HUES6 (cell line): ENCODE measurements at regions not wholly inside any gene's neighbourhood (a gene's known extent, or its start where the extent isn't known, plus 50 kb on each side); places are given as distances from the start of the nearest gene placed in this dataset.

Experiments used
- H3K27ac ChIP-seq: 2 replicates; pipeline ENCODE4 v1.7.0; 2013; ENCODE audit warnings: low read depth, mild to moderate bottlenecking, low read length, inconsistent platforms
- H3K27me3 ChIP-seq: 2 replicates; pipeline ENCODE4 v1.6.1; 2013; ENCODE audit warnings: low read length; ENCODE audit not compliant: control insufficient read depth, insufficient read depth
- H3K36me3 ChIP-seq: 2 replicates; pipeline ENCODE4 v1.6.1; 2013; ENCODE audit warnings: low read length; ENCODE audit not compliant: control insufficient read depth, insufficient read depth
- H3K4me1 ChIP-seq: 2 replicates; pipeline ENCODE4 v1.6.1; 2013; ENCODE audit warnings: low read length; ENCODE audit not compliant: control insufficient read depth, insufficient read depth
- H3K4me3 ChIP-seq: 2 replicates; pipeline ENCODE4 v1.5.1; 2013; ENCODE audit warnings: low read depth, low read length
- H3K9ac ChIP-seq: one replicate; pipeline ENCODE4 v1.6.1; 2013; ENCODE audit warnings: mild to moderate bottlenecking, low read length
- H3K9me3 ChIP-seq: 2 replicates; pipeline ENCODE4 v1.6.1; 2013; ENCODE audit warnings: low read depth, low read length; ENCODE audit not compliant: control insufficient read depth, insufficient read depth

DNA sequence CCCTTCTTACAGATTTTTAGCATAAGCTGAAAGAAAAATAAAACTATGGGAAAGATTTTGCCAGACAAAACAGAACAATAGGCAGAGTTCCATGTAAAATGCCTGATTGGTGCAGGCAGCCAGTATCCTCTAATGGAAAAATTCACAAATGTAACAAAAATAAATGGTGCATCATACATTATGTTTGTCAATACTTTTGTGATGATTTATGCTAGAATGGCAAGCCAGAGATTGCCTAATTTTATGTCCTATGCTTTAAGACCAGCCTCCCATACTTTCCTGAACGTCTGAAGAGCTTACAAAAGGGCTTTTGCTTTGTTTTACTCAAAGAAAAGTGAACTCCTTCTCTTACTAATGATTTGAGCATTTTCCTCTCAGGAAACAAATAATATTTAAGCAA is 81.5 kb upstream of the KCNJ15 start:
- Histone ChIP-seq H3K36me3 (no peaks in the 10 kb centered on the region), H3K27me3 (no peaks in the 10 kb centered on the region), H3K4me1 (peaks cover 27% of the 10 kb centered on the region), H3K27ac (no peak overlapping the region), H3K9ac (no peak overlapping the region), H3K4me3 (no peak overlapping the region), H3K9me3 (peaks cover 4% of the 10 kb centered on the region; the same call in 1 of the 2 replicates)

DNA sequence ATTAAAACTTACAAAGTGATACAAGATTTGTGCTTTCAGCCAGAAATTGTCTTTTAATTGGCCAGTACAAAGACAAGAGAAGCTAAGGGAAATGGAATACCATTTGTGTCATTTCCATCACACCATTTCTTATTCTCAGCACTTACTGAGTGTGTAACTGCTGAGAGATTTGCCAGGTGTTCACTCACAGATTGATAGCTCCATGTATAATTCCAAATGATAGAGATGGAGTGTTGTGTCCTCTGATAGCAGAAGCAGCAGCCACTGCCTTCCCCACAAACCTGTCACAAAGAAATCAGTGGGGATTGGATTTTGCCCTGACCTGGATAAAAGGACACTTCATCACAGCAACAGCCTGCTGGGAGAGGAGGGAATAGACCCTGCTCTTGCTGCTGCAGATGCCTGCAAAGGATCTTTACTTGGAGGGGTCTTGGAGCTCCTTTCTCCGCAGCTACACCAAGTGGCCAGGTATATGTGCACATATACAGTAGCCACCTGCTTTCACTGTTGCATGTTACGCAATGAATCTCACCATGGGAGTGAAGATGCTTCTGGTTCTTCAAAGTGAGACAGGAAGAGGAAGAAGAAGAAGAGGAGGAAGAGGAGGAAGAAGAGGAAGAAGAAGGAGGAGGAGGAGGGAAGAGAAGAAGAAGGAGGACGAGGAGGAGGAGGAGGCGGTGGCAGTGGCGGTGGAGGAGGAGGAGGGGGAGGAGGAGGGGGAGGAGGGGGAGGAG is 78.7 kb upstream of the KCNJ15 start:
- Histone ChIP-seq H3K27ac (no peak overlapping the region), H3K9me3 (peaks cover 4% of the 10 kb centered on the region; the same call in 1 of the 2 replicates), H3K36me3 (no peaks in the 10 kb centered on the region), H3K27me3 (no peaks in the 10 kb centered on the region), H3K4me1 (peaks cover 6% of the 10 kb centered on the region; the same call in 1 of the 2 replicates), H3K9ac (no peak overlapping the region), H3K4me3 (no peak overlapping the region)

DNA sequence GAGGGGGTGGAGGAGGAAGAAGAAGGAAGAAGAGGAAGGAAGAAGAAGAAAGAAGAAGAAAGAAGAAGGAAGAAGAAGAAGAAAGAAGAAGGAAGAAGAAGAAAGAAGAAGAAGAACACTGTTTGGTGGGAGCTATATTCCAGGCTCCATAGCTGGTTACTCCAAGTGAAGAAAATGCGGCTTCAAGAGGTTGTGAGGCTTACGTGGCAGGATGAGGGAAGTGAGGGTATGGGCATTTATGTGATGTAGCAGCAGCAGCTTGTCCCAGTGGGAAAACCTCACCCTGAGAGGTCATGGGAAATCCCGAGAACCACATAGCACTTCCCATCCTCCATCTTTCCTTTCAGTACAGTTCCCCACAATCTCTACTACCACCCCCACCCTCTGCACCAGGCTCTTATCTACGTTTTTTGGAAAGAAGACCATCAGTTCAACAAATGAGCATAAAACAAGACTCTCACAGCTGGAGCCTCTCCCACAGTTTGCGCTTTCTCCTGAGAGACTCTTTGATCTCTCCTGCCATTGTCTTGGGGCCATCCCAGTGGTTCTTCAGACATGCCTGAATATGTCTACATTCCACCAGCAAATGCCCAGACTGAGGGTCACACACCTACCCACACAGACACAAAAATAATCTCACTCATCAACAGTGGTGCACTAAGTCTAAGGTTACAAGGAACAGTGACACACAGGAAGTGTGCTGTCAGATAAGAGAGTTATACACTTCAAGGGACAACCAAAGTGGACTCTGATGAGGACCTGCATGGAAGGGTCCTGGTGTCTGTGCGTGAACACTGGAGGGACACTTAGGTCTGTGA is 77.9 kb upstream of the KCNJ15 start:
- Histone ChIP-seq H3K4me1 (peaks cover 6% of the 10 kb centered on the region; the same call in 1 of the 2 replicates), H3K36me3 (no peaks in the 10 kb centered on the region), H3K4me3 (no peak overlapping the region), H3K27me3 (no peaks in the 10 kb centered on the region), H3K9ac (no peak overlapping the region), H3K27ac (no peak overlapping the region), H3K9me3 (peaks cover 4% of the 10 kb centered on the region; the same call in 1 of the 2 replicates)

DNA sequence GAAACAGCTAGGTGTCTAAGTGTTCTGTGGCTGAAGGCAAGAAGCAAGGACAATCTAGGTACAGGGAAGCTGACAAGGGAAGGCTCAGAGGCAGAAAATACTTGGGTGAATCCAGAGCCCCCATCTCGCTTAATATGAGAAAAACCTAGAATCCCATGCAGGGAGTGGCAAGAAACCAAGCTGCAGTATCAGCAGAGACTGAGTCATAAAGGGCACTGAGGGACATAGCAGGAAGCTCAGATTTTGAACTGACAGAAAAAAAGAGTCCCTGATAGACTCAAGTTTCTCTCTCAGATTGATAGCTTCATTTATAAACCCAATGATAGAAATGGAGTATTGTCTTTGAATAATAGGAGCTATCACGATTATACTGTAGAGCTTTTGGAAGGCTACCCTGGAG is 77.3 kb upstream of the KCNJ15 start:
- H3K36me3 ChIP-seq: no peaks in the 10 kb centered on the region
- H3K9ac ChIP-seq: no peak overlapping the region
- H3K4me3 ChIP-seq: no peak overlapping the region
- H3K9me3 ChIP-seq: peaks cover 4% of the 10 kb centered on the region; the same call in 1 of the 2 replicates
- no peaks in the 10 kb centered on the region for H3K27me3 ChIP-seq
- H3K27ac ChIP-seq: no peak overlapping the region
- H3K4me1 ChIP-seq: peaks cover 6% of the 10 kb centered on the region; the same call in 1 of the 2 replicates

DNA sequence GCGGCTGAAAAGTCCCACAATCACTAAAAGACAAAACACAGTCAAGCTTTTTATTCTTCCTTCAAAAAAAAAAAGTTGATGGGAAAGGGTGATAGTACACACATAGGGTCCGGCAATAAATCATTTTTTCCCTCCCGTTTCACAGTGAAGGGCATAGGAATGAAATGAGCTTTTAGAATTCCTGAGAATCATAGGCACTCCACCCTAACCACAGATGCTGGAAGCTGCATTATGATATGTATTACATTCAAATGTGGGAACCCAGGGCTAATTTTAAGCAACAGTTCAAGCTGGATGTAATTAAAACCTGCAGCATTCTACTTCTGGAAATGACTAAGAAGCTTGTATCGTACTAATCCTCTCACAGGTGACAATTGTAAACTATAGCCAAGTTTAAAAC is 75.7 kb upstream of the KCNJ15 start:
- H3K27ac ChIP-seq: no peak overlapping the region
- H3K9me3 ChIP-seq: peaks cover 12% of the 10 kb centered on the region
- H3K36me3 ChIP-seq: no peaks in the 10 kb centered on the region
- H3K27me3 ChIP-seq: no peaks in the 10 kb centered on the region
- no peak overlapping the region for H3K9ac ChIP-seq
- H3K4me1 ChIP-seq: 0 out of 2 replicates have a peak, but pooled peaks cover 3% of the 10 kb centered on the region
- no peak overlapping the region for H3K4me3 ChIP-seq

DNA sequence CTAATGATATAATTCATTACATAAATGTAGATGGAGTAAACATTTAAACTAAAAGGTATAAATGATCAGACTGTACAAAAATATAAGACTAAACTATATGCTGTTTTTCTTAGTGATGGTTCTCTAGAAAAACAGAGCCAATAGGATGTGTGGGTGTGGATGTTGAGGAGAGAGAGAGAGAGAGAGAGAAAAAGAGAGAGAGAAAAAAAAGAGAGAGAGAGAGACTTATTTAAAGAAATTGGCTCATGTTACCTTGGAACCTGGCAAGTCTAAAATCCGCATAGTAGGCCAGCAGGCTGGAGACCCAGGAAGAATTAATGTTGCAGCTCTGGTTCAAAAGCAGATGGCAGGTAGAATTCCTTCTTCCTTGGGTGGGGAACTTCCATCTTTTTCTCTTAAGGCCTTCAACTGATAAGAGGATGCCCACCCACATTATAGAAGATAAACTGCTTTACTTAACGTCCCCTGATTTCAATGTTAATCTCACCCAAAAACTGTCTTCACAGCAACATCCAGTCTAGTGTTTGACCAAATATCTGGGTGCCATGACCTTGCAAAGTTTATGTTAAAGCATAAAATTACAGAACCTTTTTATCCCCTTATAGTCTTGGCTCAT is 74.3 kb upstream of the KCNJ15 start:
- Histone ChIP-seq H3K9me3 (peaks cover 12% of the 10 kb centered on the region), H3K4me3 (no peak overlapping the region), H3K27ac (no peak overlapping the region), H3K36me3 (no peaks in the 10 kb centered on the region), H3K9ac (no peak overlapping the region), H3K4me1 (0 out of 2 replicates have a peak, but pooled peaks cover 3% of the 10 kb centered on the region), H3K27me3 (no peaks in the 10 kb centered on the region)

DNA sequence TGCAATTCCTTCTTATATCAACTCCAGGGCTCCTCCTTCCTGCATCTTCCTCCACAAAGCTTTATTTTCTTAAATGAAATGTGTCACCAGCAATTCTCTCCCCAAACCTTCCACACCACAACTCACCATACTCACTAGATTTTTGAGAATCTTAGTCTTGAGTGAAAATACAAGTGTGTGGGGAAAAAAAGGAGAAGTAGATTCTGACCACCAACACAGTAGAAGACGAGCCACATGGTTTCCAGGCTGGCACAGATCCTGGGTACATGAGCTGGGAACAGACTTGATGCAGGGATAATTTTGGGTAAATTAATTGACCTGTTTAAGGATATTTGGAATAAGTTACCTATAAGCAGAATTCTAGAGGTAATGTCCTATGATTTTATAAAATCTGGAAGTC is 72.8 kb upstream of the KCNJ15 start:
- Histone ChIP-seq H3K4me1 (0 out of 2 replicates have a peak, but pooled peaks cover 3% of the 10 kb centered on the region), H3K9ac (no peak overlapping the region), H3K4me3 (no peak overlapping the region), H3K9me3 (peaks cover 15% of the 10 kb centered on the region), H3K27ac (no peak overlapping the region), H3K27me3 (no peaks in the 10 kb centered on the region), H3K36me3 (no peaks in the 10 kb centered on the region)

DNA sequence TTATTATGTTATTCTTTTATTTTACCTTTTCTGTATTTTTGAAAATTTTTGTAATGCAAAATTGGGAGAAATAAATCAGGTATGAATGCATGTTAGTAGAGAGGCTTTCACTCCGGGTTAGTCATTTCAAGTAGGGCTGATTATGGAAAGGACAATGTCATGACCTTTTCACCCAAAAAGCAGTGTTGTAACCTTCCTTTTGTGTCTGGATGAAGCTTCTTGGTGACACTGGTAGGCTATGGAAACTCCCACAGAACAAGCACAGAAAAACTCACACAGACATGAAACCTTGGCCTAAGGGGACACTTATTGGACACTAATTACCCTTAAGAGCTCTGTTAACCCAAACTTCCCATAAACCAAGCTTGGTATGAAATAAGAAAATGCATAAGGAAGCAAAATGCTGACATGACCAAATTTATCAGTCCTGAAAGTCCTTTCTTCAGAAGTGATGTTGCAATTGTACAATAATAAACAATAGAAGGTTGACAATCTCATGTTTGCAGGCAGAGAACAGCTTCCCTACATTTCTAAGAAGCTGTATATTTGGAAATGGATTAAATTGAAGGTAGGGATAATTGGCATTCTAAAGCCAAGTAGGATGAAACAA is 70.0 kb upstream of the KCNJ15 start:
- no peaks in the 10 kb centered on the region for H3K27me3 ChIP-seq
- H3K27ac ChIP-seq: no peak overlapping the region
- no peaks in the 10 kb centered on the region for H3K36me3 ChIP-seq
- peaks cover 10% of the 10 kb centered on the region; the same call in 1 of the 2 replicates for H3K9me3 ChIP-seq
- no peaks in the 10 kb centered on the region for H3K4me1 ChIP-seq
- H3K9ac ChIP-seq: no peak overlapping the region
- H3K4me3 ChIP-seq: no peak overlapping the region

DNA sequence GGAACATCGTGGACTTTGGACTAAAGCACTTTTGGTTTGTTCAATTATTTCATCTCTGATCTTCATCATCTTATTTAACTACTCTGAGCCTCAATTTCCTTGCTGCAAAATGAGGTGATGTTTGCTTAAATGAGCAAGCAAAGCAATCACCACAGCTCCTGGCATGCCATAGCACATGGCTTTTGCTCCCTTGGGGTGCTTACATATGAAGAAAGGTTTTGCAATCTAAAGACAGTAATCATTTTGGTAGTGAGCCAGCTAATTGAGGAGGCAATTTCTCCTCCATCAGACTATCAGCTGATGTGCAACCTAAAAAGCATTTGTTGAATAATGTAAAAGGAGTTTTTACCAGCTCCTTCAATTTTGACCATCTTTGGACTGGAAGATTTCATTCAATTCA is 68.8 kb upstream of the KCNJ15 start:
- no peak overlapping the region for H3K4me3 ChIP-seq
- peaks cover 10% of the 10 kb centered on the region; the same call in 1 of the 2 replicates for H3K9me3 ChIP-seq
- H3K4me1 ChIP-seq: no peaks in the 10 kb centered on the region
- H3K36me3 ChIP-seq: no peaks in the 10 kb centered on the region
- no peak overlapping the region for H3K9ac ChIP-seq
- H3K27ac ChIP-seq: no peak overlapping the region
- H3K27me3 ChIP-seq: no peaks in the 10 kb centered on the region

DNA sequence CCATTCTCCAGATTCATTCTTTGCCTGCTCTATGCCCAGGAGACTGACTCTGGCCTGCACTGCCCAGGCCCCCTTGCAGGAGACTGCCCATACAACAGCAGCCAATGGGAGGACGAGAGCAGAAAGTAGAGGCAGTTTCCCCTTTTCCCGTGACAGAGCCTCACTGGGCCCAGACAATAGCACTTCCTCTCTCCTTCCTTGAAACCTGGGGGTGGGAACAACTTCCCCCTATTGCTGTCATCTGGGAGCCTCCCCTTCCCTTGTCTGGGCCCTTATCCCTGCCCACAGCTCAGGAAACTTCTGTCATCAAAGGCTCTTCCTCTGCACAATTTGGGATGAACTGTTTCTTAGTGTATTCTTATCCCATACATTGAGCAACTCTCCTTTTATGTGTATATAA is 60.8 kb upstream of the KCNJ15 start:
- H3K4me3 ChIP-seq: no peak overlapping the region
- H3K4me1 ChIP-seq: no peaks in the 10 kb centered on the region
- no peaks in the 10 kb centered on the region for H3K27me3 ChIP-seq
- no peak overlapping the region for H3K27ac ChIP-seq
- no peak overlapping the region for H3K9ac ChIP-seq
- peaks cover 11% of the 10 kb centered on the region for H3K9me3 ChIP-seq
- H3K36me3 ChIP-seq: no peaks in the 10 kb centered on the region
